ENCODE measurements at regions not wholly inside any gene's neighbourhood (a gene's known extent, or its start where the extent isn't known, plus 50 kb on each side); places are given as distances from the start of the nearest gene placed in this dataset.

DNA sequence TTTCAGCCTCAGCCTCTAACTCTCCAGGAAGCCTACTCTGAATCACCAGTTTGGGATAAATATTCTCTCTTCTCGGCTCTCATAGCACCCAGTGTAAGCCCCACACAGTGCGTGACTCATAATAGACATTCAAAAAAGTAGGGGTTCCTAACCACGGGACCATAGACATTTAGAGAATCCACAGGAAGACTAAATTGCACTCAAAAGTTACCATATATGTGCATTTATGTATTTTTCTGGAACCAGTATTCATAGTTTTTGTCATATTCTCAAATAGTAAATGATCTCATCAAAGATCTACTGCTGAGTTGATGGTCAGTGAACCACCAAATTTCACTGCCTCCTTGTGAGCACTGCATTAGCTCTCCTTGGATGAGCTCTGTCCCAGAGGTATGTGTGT is 625.7 kb downstream of the SMARCA1 start:
- TF ChIP-seq, protein P1, sequence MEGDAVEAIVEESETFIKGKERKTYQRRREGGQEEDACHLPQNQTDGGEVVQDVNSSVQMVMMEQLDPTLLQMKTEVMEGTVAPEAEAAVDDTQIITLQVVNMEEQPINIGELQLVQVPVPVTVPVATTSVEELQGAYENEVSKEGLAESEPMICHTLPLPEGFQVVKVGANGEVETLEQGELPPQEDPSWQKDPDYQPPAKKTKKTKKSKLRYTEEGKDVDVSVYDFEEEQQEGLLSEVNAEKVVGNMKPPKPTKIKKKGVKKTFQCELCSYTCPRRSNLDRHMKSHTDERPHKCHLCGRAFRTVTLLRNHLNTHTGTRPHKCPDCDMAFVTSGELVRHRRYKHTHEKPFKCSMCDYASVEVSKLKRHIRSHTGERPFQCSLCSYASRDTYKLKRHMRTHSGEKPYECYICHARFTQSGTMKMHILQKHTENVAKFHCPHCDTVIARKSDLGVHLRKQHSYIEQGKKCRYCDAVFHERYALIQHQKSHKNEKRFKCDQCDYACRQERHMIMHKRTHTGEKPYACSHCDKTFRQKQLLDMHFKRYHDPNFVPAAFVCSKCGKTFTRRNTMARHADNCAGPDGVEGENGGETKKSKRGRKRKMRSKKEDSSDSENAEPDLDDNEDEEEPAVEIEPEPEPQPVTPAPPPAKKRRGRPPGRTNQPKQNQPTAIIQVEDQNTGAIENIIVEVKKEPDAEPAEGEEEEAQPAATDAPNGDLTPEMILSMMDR (IDR thresholded peaks at IDR 0.05): no peak
- no peak for TF ChIP-seq POLR2A (IDR thresholded peaks at IDR 0.05)

Measured in heart left ventricle (tissue), 13 donors.